ENCODE measurements at regions not wholly inside any gene's neighbourhood (a gene's known extent, or its start where the extent isn't known, plus 50 kb on each side); places are given as distances from the start of the nearest gene placed in this dataset.

GRCh38 chr6:144778773-144779492, 493.8 kb downstream of the UTRN start:
- TF ChIP-seq, protein P1, sequence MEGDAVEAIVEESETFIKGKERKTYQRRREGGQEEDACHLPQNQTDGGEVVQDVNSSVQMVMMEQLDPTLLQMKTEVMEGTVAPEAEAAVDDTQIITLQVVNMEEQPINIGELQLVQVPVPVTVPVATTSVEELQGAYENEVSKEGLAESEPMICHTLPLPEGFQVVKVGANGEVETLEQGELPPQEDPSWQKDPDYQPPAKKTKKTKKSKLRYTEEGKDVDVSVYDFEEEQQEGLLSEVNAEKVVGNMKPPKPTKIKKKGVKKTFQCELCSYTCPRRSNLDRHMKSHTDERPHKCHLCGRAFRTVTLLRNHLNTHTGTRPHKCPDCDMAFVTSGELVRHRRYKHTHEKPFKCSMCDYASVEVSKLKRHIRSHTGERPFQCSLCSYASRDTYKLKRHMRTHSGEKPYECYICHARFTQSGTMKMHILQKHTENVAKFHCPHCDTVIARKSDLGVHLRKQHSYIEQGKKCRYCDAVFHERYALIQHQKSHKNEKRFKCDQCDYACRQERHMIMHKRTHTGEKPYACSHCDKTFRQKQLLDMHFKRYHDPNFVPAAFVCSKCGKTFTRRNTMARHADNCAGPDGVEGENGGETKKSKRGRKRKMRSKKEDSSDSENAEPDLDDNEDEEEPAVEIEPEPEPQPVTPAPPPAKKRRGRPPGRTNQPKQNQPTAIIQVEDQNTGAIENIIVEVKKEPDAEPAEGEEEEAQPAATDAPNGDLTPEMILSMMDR (IDR thresholded peaks at IDR 0.05), result peak; percentile 39
- TF ChIP-seq ZFX (IDR thresholded peaks at IDR 0.05; ENCODE audit: borderline replicate concordance), result no peak

Measured in 22Rv1 (cell line).